SK-N-MC (cell line): ENCODE measurements at regions not wholly inside any gene's neighbourhood (a gene's known extent, or its start where the extent isn't known, plus 50 kb on each side); places are given as distances from the start of the nearest gene placed in this dataset.

Experiments used
- EZH2 ChIP-seq: fragments of 200-600 bp; sonication (generic); IDR thresholded peaks from one replicate; pipeline ENCODE4 v1.6.1; 2017; ENCODE audit warnings: antibody characterized with exemption
- FOXP2 ChIP-seq: optimal IDR thresholded peaks from 2 replicates; pipeline ENCODE3; 2011; ENCODE audit warnings: mild to moderate bottlenecking, moderate library complexity; ENCODE audit not compliant: insufficient read depth; ENCODE audit errors: extremely low read length, control extremely low read depth
- POLR2AphosphoS5 ChIP-seq: IDR thresholded peaks from 2 replicates; pipeline ENCODE4 v1.6.1; 2012; ENCODE audit warnings: mild to moderate bottlenecking, low read depth, low read length, borderline replicate concordance

- TF ChIP-seq EZH2 (no peak), POLR2AphosphoS5 (no peak), FOXP2 (no peak)
Measured at GRCh38 chr12:28958553-28959195, 190.4 kb upstream of the FAR2 start.
